HG03066 (cell line): ENCODE measurements at regions not wholly inside any gene's neighbourhood (a gene's known extent, or its start where the extent isn't known, plus 50 kb on each side); places are given as distances from the start of the nearest gene placed in this dataset.

Experiments
- ATAC-seq: cut with Tn5 transposase; IDR thresholded peaks from one replicate; pipeline ENCODE4 v1.9.1; 2021; ENCODE audit warnings: low read depth; ENCODE audit not compliant: unreplicated experiment

GRCh38 chr4:136227315-136227714 lies 1305.0 kb downstream of the PCDH18 start:
- no peak for ATAC-seq

DNA sequence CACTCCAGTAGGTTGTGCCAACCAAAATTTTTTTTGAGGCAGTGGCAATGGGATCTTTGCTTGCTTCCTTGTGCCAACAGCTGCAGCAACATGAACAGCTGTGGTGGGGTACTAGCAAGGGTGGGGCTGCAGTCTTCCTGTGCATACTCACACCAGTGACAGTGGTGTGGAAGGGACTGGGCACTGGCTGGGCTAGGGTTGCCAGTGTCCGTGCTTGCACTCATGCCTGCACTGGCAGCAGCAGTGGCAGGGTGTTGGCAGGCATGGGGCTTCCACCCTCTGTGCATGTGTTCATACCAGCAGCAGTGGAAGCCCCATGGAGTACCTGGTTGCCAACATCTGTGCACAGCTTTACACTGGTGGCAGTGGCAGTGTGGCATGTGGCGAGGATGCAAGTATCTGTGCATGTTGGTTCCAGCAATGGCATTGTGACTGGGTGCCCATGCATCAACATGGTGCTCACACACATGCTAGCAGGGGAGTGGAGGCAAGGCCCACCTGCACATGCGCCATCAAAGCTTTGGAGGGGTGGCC lies 1312.6 kb downstream of the PCDH18 start:
- ATAC-seq: no peak

GRCh38 chr4:136203199-136203598 lies 1329.1 kb downstream of the PCDH18 start:
- no peak for ATAC-seq

- ATAC-seq: no peak
Measured at GRCh38 chr4:136198358-136198757, 1333.9 kb downstream of the PCDH18 start.

GRCh38 chr4:136194962-136195361 lies 1337.3 kb downstream of the PCDH18 start:
- ATAC-seq: no peak

- no peak for ATAC-seq
Measured at GRCh38 chr4:136186650-136187049, 1345.6 kb downstream of the PCDH18 start.

DNA sequence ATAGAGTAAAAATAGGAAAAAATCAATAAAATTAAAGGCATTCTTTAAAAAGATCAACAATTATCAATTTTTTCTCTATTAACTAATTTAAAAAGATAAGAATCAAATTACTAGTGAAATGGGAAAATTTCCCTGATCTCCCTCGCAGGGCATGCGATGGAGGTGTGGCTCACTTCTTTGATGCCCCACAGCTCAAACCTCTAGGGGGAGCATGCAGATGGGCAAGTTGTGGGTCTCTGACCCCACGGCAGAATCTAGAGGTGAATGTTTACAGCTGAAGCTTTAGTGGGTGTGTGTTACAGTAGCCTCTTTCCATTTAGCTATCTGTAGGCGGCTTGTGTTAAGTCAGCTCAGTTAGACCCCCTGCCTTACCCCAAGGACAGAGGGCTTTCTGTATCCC lies 1348.8 kb downstream of the PCDH18 start:
- no peak for ATAC-seq

GRCh38 chr4:136156947-136157346 lies 1375.3 kb downstream of the PCDH18 start:
- ATAC-seq: no peak

DNA sequence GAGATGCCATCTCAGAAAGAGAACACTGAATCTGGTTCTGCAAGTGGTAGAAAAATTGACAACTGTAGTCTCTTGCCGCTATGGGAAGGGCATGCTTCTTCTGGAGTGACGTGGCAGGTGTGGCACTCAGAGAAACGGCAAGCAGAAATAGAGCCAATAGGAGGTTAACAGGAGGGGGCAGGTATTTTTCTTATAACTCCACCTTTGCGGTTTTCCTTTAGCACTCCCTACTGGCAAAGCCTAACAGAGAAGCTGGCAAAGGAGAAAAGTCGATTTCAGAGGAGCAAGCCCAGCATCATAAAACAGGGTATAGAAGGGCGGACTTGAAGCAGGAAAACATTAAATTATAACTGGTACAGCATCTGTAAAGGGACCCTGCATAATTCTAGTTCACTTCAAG lies 1382.2 kb downstream of the PCDH18 start:
- no peak for ATAC-seq

DNA sequence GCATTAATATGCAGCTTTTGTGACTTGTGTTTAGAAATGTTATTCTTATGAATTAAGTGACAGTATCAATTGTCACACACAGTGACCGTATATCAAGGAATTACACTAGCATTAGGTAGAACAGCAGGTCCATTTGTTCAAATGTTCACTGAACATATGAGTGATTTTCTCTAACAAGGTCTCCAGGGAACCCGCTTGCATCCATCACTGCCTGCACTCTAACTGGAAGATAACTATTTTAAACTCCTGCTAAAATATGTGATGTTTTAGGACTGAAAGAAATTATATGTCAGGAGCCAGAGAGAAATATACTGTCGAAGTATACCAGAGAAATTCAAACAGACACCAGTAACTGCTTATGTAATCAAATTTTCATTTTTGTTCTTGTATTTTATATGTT lies 1395.7 kb downstream of the PCDH18 start:
- ATAC-seq: no peak

GRCh38 chr4:136124251-136124745 lies 1408.0 kb downstream of the PCDH18 start:
- ATAC-seq: no peak

GRCh38 chr4:136121426-136121825 lies 1410.9 kb downstream of the PCDH18 start:
- ATAC-seq: no peak

DNA sequence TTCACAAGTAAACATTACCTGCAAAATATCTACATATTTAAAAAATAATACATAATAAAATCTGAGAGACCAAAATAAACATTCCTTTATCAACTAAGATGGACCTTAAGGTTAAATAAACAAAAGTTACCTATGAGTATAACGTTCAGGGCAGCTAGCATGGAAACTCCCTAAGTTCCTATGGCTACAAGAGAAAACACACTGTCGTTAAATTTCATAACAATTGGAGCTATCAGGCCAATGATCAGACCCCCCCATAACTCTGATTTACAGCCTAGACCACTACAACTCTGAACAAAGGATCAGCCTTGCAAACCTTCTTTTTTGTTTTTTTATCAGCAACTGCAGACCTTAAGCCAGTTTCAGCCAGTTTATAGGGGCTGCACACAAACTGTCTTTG lies 1418.4 kb downstream of the PCDH18 start:
- no peak for ATAC-seq

DNA sequence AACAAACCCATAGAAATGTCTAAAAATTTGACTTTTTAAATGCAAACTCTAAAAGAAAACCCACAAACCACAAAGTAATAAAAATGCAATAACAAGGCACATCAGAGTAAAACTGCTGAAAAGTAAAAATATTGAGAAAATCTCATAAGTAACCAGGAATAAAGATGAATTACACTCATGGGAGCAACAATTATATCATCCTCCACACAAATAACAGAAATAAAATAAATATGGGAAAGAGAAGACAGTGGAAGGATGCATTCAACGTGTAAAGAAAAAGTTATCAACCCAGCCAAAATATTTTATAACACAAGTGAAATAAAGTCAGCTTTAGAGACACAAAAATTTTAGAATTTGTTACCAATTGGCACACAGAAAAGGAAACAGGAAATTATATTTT lies 1420.2 kb downstream of the PCDH18 start:
- ATAC-seq: no peak

DNA sequence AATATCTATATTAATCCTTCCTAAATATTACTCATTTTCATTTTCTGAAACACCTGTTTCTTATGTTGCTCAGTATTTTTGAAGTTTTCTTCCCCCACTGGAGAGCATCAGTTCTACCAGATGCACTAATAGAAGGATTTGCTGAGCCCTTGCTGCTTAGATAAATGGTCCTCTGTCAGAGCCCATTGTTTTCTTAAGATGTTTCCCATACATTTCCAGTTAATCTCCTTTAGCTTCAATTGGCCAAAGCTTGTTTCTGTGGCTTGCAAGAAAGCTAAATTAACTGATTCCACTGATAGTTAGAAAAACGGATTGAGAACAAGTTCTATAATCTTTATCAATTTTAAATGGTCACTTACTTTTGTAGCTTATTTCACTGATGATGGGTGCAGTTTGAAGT lies 1425.5 kb downstream of the PCDH18 start:
- ATAC-seq: no peak

GRCh38 chr4:136103616-136104015 lies 1428.7 kb downstream of the PCDH18 start:
- no peak for ATAC-seq

- no peak for ATAC-seq
Measured at GRCh38 chr4:136097676-136098075, 1434.6 kb downstream of the PCDH18 start.

- no peak for ATAC-seq
Measured at GRCh38 chr4:136088211-136088867, 1444.0 kb downstream of the PCDH18 start.

- ATAC-seq: no peak
Measured at GRCh38 chr4:136078976-136079375, 1453.3 kb downstream of the PCDH18 start.

GRCh38 chr4:136056748-136057147 lies 1475.5 kb downstream of the PCDH18 start:
- ATAC-seq: no peak

- no peak for ATAC-seq
Measured at GRCh38 chr4:136055360-136055759, 1476.9 kb downstream of the PCDH18 start.

DNA sequence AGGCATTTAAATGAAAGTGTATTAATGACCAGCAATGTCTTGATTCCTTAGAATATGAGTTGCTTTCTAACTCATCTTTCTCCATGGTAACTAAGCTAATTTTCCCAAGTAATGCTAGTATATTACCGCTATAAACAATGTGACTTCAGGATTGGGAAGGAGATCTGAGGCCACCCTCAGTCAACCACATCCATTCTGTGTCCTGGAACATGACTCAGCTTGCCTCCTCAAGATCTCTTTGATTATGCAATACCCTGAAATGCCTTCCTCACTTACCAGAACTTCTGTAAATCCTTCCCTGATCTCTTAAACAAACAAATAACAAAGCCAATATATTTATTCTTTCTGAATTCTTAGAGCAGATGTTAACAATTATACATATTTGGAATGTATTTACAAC lies 1495.5 kb downstream of the PCDH18 start:
- ATAC-seq: no peak

GRCh38 chr4:136032391-136032790 lies 1499.9 kb downstream of the PCDH18 start:
- no peak for ATAC-seq
